ENCODE measurements at regions not wholly inside any gene's neighbourhood (a gene's known extent, or its start where the extent isn't known, plus 50 kb on each side); places are given as distances from the start of the nearest gene placed in this dataset.

DNA sequence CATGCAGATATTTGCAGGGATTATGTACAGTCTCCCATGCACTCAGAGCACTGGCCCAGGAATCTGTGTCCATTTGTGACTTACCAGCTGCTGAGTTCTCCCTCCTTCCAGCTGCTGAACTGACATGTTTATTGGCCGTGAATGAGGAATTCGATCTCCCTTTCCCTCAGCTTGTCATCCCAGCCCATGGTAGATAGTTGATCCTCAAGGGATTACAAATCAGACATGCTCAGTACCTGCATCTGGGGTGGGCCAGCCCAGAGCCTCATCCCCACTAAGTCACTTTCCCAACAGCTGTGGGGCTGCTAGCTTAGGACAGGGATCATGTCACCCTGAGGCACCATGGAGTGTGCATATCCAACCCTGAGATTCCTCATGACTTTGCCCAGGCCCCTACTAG, 1284.9 kb upstream of the LRRTM1 start:
- no peak for DNase-seq

DNA sequence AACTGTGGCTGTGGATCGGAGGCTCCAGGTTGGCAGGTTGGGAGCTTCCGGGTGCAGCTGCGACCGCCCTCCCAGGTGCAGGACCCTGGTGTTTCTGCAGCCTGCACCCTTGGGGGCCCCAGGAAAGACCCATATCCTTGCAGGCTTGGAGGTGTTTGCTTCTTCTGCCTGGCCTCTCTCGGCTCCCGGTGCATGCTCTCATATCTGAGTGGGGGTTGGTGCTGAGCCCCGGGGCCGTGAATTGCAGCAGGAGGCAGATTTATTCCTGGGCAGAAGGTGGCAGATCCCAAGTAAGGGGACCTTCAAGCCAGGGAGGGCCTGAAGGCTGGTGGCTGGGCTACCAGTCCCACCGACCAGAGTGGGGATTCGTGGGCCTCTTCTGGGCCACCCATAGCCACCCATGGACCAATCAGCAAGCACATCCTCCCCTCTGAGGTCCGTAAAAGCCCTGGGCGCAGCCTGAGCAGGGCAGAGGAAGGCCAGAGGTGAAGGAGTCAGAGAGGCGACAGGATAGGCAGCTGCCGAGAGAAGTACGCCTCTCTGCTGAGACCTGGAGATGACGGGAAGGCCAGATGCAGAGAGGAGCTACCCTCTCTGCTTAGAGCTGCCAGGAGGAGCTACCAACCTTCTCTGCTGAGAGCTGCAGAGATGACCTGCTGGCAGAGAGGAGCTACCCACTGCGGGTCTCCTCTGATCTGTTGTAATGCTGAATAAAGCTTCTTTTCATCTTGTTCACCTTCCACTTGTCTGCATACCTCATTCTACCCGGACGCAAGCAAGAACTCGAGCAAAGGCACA, 1279.0 kb upstream of the LRRTM1 start:
- DNase-seq: no peak

DNA sequence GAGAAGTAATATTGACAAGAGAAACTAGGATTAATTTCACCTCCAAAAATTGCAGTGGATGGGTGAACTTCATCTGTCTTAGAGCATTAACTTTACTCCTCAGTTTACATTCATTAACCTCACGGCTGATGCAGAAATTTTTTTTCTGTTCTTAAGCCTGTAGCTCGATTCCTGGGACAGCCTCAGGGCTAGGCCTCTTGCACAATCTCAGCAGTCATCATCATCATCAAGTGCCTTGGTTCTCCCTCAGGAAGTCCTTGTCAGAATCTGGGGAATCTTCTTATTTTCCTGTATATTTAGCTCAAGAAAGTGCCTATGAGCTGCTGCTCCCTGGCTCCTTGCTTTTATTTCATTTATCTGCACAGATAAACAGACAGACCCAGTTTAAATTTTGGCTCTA, 1272.2 kb upstream of the LRRTM1 start:
- no peak for DNase-seq

DNA sequence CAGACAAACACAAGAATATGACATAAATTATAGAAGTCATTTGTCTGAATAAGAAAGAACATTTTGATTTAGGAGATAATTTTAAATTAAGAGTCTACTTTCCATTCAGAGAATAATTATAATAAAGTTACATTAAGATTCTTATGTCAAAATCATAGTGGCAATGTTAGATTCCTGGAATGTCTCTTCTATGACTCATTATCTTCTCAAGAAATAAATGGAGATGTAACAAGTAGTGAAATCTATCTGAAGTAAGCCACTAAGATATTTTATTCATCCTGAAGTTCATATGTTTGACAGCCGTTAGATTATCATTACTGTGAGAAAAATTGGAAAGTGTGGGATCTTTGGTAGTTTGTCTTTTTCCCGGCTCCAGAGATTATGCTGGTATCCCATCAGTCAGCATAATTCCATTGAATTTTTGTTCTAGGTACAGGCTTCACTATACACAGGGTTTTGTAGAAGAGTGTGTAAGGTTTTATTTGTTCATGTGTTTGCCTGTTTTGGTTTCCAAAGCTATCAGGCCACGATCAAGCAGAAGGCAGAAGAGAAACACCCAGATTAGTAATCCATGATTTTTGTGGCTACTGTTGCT, 1246.6 kb upstream of the LRRTM1 start:
- DNase-seq: no peak

DNA sequence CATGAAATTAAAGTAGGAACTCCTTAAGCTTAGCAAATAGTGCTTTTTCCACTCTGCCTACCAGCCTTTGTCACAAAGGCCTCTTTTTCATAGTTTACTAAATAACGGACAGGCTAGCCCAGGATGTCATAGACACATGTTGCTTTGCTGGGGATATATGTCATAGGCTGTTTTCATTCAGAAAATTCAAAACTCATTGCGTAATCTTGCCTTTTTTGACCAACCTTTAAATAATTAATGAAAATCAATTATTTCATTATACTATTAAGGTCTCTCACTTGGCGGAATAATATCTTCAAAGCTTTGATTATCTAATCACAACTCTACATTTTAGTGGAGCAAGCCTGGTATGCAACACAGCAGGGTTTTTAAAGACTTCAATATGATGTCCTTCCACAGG, 1245.7 kb upstream of the LRRTM1 start:
- DNase-seq: no peak

DNA sequence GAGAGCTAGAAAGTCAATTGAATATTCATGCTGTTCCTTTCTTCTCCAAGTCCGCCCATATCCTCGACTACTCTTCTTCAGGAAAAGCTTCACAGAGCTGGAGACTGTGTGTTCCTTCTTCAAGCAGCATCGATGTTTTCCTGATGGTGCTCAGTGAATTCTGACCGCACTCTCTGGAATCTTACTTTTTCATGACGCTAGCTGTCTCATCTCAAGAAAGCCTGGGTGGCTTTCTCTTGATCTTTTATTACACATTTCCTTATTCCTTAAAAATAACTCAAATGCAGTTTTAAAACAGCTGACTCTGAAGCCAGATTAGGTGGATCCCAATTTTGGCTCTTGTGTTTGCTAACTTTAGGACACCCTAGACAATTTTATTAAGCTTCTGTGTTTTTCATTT, 1245.1 kb upstream of the LRRTM1 start:
- no peak for DNase-seq

DNA sequence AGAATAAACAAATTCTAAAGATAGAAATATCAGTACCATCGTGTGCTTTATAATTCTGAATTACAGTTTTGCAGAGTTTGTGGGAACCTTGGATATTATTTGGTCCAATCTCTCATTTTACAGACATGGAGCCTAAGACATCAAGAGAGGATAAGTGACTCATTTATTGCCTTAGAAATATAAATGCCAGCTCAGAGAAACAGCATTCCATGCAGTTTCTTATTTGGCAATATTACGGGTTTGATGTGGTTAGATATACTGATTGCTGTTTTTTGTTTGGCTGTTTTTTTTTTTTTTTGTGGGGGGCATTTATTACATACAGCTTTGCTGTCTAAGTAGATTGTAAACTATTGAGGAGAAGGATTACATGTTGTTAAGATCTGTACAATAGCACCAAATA, 1241.1 kb upstream of the LRRTM1 start:
- DNase-seq: no peak

DNA sequence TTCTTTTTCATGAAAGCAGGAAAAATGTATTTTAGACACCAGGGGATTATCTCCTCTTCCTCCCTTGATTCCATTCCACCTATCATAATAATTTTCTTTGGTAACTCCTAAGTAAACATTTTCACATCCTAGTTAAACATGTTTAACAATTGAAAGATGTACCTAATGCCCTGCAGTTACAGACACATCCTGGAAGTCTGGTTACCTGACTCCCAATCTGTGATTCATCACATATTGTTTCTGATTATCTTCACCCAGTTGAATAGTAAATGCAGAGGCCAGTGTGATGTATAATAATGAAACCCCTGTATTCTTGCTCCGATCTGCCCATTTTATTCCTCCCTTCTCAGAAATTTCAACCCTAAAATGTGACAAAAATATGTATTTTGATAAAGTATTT, 1237.6 kb upstream of the LRRTM1 start:
- peak in 1 of 3 experiments; percentile 10 for DNase-seq

DNA sequence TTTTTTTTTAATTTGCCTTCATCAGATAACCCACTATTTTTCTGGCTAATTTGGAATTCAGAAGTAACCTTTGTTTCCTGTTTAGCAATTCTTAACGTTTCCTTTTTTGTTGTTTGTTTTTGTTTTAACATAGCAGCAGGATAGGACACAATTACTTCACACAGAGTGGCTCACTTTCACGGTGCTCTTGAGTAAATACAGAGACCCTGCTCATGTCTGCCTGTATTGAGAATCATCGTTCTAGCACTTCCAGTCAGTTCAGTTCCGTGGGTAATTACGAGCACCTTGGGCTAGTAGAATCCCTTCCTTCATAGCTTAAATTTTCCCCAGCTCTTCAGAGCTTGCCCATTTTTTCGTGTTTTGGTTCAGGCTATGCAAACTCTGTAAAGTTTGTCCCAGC, 1225.4 kb upstream of the LRRTM1 start:
- DNase-seq: peak in 1 of 3 experiments; percentile 11

DNA sequence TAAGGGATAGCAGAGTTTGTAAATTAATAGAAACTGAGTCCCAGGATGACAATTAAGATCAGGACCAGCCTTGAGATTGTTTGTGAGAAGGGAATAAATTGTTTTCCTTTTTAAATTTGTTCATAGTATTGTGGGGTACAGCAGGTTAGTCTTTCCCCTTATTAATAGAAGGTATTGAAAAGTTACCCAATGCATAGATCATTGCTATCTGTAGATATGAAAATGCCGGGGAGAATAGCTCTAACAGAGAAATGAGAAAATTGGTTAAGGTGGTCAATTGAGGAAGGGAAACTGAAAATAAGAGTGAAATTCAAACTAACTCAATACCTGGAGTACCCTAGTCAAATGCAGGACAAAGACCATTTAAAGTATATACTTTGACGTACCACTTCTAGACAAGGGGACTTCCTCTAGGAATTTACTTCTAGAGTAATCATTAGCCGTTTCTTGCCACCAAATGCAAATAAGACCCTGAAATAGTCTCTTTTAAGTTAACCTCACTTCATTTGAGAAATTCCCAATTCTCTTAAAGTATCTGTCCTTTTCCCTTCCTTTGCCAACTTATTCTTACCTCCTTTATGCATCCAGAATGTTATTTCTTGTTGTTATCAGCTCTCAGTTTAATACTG, 1224.4 kb upstream of the LRRTM1 start:
- no peak for DNase-seq

DNA sequence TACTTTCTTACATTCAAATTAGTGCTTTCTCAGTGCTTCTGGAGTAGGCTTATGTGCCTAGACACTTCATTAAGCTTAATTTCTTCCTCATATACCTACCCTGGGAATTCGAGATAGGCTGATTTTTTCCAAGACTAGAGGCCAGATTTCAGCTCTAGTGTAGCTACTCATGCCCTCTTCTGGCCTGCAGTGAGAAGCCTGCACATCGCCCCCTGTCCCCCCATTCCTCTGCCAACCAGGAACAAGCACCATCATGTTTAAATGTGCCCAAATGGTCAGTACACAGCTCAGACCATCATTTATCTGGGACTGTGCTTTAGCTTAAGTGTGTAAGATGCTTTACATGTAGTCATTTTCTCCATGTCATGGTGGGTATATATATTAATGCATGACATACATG, 1218.8 kb upstream of the LRRTM1 start:
- DNase-seq: no peak

DNA sequence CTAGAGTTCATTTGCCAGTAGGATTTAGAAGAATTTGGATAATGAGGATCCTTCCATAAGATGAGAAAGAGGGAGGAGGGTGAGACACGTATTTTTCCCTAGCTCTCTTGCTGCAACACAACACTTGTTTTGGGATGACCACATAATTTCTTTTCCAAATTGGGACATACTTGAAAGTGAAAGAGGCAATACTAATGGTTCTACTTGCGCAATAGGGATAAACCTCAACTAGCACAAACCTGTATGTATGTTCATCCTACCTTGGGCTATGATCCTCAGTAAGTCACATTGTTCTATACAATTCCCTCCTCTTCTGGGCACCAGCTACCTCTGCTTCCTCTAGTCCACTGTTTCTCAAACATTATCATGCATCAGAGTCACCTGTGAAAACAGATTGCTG, 1208.8 kb upstream of the LRRTM1 start:
- no peak for DNase-seq

DNA sequence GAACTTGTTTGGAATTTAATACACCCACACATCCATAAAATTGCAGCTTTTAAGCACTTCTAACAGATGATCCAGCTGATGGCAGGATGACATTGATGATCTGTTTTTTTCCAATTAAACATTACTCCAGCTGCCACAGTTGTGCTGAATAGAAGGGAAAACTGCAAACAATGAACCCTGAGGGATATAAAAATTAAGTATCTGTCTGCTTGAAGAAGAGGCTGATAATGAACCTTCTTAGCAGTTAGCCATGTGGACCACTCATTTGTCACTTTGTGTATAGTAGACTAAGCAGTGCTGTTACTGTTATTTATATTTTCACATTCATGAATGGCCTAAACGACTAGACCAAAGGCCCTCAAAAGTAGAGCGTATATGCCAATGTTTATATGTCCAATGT, 1201.0 kb upstream of the LRRTM1 start:
- DNase-seq: peak in 1 of 3 experiments; percentile 1

DNA sequence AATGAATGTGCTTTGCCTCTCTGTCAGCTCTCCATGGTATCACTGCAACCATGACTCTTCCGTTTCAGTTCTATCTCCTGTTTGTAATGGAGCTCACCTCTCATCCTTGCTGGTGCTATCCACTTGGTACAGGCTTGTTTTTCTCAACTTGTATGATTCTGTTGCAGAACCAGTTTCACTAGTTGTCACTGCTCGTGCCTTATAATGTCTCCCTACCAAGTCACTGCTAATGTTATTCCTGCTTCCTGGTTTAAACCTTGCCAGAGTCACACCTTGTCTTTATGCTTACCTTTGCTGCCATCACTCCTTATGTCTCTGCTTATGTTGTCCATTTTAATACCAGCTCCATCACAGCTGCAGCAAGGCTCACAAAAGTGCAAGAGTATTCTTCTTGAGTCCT, 1191.0 kb upstream of the LRRTM1 start:
- DNase-seq: peak in 1 of 3 experiments; percentile 5

DNA sequence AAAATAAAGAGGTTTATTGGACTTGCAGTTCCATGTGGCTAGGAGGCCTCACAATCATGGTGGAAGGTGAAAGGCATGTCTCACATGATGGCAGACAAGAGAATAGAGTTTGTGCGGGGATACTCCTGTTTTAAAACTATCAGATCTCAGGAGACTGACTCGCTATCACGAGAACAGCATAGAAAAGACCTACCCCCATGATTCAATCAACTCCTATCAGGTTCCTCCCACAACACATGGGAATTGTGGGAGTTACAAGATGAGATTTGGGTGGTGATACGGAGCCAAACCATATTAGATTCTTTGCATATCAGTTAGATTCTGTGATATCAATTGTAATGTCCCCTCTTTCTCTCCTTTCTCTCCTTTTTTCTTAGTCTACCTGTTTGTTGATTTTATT, 1178.7 kb upstream of the LRRTM1 start:
- DNase-seq: no peak

DNA sequence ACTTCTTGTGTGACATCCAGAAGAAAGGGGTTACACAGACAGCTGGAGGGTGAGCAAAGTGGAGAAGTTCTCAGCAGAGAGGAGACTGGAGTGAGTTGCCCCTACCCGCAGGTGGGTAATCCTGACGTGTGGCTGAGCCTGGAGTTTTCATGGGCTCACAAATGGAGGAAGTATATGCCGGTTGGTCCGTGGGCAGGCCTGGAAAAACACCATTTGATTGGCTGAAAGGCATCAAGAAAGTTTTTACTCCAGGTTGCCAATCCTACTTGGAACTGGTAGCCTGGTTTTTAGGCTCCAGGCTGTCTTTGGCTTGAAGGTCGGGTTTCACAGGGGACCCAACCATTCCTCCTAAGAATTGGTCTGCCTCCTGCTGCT, 1177.4 kb upstream of the LRRTM1 start:
- DNase-seq: peak; percentile 12 to 83 (median 81)

DNA sequence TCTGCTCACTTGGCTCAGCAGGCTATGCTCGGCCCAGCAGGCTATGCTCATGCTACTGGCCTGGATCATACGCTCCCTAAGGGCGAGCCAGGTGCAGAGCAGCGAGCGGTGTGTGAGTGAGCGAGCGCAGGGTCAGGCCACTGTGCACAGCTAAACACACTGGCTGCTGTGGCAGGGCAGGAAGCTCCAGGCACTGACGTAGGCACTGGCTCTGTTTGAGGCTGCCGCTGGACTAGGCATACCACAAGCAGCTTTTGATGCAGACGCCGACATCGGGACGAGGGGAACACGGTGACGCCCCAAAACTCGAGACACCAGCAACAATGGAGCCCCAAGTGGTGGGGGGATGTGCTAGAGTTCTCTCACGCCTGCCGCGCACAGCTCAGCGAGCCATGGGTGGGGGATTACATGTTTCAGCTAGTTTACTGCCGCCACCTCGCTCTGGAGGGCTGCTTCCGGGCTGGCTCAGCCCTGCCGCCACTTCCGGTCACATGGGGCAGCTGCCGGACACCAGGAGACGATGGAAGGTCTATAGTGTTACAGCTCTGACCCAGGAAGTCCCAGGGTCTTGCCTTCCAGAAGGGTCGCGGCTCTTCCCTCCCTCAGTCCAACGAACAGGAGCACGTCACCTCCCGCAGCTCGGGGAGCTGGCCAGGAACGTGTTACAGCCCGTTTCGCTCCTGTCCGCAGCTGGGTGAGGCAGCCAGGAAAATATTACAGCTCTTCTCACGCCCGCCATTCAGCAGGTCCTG, 1176.9 kb upstream of the LRRTM1 start:
- DNase-seq: peak; percentile 26 to 93 (median 84)

DNA sequence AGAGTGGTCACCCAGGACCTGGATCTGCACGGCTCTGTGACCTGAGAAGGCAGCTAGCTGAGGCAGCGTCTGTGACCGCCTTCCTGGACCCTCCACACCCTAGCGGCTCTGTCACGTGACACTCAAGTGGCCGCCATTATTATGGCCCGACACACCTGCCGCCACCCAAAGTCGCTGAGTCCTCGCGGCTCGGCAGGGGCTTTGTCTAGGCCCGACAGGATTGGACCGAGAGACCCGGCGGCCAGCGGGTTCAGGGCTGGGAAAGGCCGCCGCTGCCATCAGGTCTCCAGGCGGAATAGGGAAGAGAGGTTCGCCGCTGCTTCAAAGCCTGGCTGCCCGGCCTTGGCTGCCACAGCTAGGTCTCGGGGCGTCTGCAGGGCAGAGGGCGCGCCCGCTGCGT, 1162.5 kb upstream of the LRRTM1 start:
- peak in 1 of 3 experiments; percentile 3 for DNase-seq

DNA sequence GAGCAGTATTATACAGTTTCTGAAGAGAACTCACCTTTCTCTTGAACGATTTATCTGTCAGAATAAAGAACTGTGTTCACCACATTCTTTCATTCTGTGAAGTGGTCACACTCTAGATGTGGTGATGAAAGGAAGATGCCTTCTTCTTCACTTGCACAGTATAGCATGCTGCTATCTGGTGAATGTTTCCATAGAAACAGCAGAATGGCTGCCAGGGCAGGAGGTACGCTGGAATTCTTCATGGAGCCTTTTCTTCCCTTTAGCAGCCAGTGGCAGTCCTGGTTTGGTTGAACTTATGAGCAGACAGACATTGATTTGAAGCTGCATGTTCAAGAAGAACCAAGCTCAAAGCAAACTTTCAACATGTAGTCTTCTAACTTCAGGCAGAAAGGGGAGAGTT, 1157.9 kb upstream of the LRRTM1 start:
- DNase-seq: peak in 1 of 3 experiments; percentile 1

DNA sequence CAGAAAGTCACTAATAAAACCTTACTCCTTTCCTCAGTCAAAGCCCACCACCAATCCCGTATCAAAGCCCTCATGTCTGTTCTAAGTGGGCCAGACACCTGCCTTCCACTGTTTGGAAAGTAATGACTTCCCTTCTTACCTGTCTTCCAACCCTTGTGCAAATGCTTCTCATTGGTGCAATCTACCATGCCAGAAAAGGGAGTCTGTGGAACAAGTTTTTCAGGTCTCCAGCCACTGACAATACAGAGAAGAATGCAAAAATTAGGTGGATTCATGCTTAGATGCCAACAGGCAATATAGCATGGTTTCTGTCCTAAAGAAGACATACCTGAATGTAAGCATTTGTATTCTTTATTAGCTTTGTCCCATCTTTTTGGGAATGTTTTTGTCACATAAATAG, 1140.6 kb upstream of the LRRTM1 start:
- no peak for DNase-seq

DNA sequence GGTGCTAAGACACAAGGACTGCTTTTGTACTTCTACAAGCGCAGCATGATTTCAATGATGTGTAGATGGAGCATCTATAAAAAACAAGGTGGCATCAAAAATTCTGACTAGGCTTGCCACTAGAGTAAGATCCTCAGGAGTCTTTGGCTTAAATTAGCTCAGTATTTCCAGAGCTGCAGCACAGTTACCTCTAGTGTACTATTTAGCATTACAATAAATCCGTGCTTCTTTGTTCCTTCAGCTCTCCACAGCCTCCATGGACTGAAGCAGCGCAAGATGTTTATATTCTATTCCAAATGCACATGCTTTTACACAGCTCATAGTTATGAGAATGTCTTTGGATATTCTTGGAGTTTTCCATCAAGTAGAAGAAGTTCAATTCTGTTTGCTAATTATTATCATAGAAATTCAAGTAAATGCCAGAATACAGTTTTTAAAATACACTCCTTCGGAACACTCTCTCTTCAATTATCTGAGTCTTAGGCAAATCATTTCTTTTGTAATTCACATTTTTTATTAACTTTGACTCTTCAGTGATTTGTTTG, 1133.0 kb upstream of the LRRTM1 start:
- no peak for DNase-seq

DNA sequence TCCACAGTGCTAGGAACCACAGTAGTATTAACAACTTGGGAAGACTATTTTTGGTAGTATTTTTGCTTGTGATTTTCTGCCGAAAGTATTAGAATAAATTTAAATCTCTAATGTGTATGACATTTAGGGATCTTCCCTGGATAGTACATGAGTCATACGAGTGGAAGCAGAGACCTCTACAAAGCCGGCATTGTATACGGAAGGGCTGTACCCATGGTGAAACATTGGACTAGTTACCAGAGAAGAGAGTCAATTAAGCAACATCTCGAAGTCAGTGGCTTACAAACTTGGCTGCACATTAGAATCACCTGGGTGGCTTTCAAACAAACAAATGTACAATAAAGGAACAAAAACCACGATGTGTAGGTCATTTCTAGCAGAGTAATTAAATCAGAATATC, 1131.7 kb upstream of the LRRTM1 start:
- no peak for DNase-seq

DNA sequence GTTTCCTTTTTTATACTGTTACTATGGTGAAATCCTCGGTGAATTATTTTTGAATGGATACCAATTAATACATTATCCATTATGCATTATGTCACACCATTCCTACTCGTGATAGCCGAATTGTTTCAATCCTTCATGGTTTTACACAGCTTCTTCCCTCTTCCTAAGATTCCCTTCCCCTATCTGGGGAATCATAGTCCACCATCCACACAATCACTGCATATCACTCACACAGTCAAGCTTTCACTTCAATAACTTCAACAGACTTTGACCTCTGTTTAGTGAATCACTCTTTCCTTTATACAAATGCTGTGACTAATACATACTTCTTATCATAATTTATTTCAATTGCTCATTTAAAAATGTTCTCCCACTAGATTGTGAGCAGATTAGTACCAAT, 1108.1 kb upstream of the LRRTM1 start:
- DNase-seq: no peak

Data from NCI-H1417 (cell line).